Upper lobe of right lung (tissue), 1 donor: ENCODE measurements at regions not wholly inside any gene's neighbourhood (a gene's known extent, or its start where the extent isn't known, plus 50 kb on each side); places are given as distances from the start of the nearest gene placed in this dataset.

ENCODE experiments used
- ATAC-seq: fragments of 200-7000 bp; cut with Tn5 transposase; one replicate; pipeline ENCODE4 v1.9.1; 2020; ENCODE audit warnings: mild to moderate bottlenecking, moderate library complexity
- DNase-seq: peaks from one replicate; pipeline ENCODE4 v3.0.0-alpha.2; 2020
- H3K27ac ChIP-seq: fragments of 200-600 bp; one replicate; pipeline ENCODE4 v1.8.0; 2022
- H3K27me3 ChIP-seq: fragments of 200-600 bp; one replicate; pipeline ENCODE4 v1.8.0; 2022; ENCODE audit warnings: mild to moderate bottlenecking
- H3K36me3 ChIP-seq: fragments of 200-600 bp; one replicate; pipeline ENCODE4 v1.8.0; 2022
- H3K4me1 ChIP-seq: fragments of 200-600 bp; one replicate; pipeline ENCODE4 v1.8.0; 2022
- H3K4me3 ChIP-seq: fragments of 200-600 bp; one replicate; pipeline ENCODE4 v1.8.0; 2022; ENCODE audit warnings: mild to moderate bottlenecking
- H3K9me3 ChIP-seq: fragments of 200-600 bp; one replicate; pipeline ENCODE4 v1.8.0; 2022
- CTCF ChIP-seq: fragments of 200-600 bp; IDR thresholded peaks from one replicate; pipeline ENCODE4 v1.8.0; 2022; ENCODE audit warnings: antibody characterized with exemption
- intact Hi-C: fragments of 100-400 bp; cut with DNase I; formaldehyde crosslinking; loops from one replicate; pipeline ENCODE4 v1.11.0; 2022
- donor health status: DM: no; HTN: yes; CAD: no; lungs with severe emphysema.

DNA sequence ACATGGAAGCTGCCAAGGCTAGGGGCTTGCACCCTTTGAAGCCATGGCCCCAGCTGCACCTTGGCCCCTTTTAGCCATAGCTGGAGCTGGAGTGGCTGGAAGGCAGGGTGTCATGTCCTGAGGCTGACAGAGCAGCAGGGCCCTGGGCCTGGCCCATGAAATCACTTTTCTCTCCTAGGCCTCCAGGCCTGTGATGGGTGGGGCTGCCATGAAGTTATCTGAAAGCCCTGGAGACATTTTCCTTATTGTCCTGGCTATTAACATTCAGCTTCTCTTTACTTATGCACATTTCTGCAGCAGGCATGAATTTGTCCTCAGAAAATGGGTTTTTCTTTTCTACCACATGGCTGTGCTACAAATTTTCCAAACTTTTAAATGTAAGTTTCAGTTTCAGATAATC lies 106.9 kb upstream of the ELMO1 start:
- no peak overlapping the region for H3K4me3 ChIP-seq
- no peak for TF ChIP-seq CTCF
- no peak overlapping the region for H3K27ac ChIP-seq
- no peaks in the 10 kb centered on the region for H3K4me1 ChIP-seq
- intact Hi-C loops = no loop called here
- no peaks in the 10 kb centered on the region for H3K36me3 ChIP-seq
- H3K27me3 ChIP-seq = peaks cover 5% of the 10 kb centered on the region
- DNase-seq (no peak), ATAC-seq (no peak)
- no peaks in the 10 kb centered on the region for H3K9me3 ChIP-seq

DNA sequence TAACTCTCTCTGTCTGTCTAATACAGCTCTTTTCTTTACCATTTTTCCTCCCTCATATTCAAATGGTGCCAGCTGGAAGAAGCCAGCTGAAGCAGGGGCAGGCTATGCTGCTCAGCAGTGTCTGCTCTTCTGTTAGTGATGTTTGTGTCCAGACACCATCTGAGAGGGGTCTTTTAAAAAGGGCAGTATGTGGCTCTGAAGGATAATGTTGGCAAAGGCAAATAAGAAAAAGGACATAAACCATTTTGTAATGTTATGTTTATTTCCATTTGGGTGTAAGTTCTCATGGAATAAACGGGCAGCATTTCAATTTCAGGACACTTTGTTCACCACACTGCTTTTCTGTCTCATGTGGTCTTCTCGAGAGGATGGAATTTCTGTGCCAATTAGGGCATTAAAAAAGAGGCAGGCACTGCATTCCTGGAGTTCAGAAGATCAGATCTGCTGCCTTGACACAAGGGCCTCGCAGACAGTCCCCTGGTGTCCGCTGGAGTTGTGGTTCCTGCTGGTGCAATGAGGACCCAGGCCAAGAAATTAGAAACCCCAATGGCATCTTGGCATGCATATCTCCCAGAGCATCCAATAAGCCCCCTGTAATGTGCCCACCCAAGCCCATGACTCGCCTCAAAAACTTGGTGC lies 109.0 kb upstream of the ELMO1 start:
- ATAC-seq = no peak
- intact Hi-C loops = no loop called here
- peaks cover 5% of the 10 kb centered on the region for H3K27me3 ChIP-seq
- no peak for TF ChIP-seq CTCF
- H3K27ac ChIP-seq = no peak overlapping the region
- no peaks in the 10 kb centered on the region for H3K36me3 ChIP-seq
- H3K9me3 ChIP-seq = no peaks in the 10 kb centered on the region
- H3K4me1 ChIP-seq = no peaks in the 10 kb centered on the region
- no peak for DNase-seq
- H3K4me3 ChIP-seq = no peak overlapping the region

GRCh38 chr7:37558320-37559096 lies 109.8 kb upstream of the ELMO1 start:
- DNase-seq = no peak
- Histone ChIP-seq H3K27me3 (peaks cover 5% of the 10 kb centered on the region), H3K4me1 (no peaks in the 10 kb centered on the region), H3K36me3 (no peaks in the 10 kb centered on the region), H3K9me3 (no peaks in the 10 kb centered on the region), H3K4me3 (no peak overlapping the region), H3K27ac (no peak overlapping the region)
- ATAC-seq = no peak
- TF ChIP-seq CTCF = no peak
- intact Hi-C loops = no loop called here

DNA sequence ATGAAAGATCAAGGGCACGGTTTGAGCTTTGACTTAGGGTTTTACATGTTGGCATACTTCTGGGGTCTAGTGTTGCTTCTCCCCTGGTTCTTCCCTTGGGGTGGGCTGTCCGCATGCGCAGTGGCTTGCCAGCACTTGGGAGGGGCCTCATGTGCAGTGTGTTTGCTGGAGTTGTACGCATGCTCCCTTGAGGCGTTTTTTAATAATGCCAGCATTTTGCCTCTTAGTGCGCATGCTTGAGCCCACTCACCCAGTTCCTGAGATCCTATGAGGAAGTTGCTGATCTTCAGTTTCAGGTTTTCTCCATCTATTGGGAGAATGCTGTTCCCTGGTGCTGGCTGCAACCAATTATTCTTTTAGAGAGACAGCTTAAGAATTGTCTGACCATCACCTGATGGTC lies 113.4 kb upstream of the GPR141 start:
- DNase-seq = no peak

DNA sequence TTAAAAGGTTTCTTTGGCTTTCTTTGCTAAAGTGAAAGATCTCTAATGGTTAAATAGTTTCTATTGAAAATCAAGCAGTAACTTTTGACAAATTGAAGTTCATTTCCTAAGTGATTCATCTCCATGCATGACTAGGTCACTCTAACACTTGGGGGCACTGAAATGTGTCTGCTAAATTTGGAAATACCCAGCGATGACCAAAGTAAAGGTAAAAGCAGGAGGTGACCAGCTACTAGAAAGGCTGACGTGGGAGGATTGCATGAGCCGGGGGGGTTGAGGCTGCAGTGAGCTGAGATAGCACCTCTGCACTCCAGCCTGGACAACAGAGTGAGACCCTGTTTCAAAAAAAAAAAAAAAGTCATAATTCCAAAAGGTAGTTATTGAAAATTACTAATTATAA lies 111.8 kb upstream of the GPR141 start:
- intact Hi-C loops = no loop called here
- Histone ChIP-seq H3K4me3 (no peak overlapping the region), H3K9me3 (no peaks in the 10 kb centered on the region), H3K27me3 (no peaks in the 10 kb centered on the region), H3K27ac (no peak overlapping the region), H3K36me3 (no peaks in the 10 kb centered on the region), H3K4me1 (no peaks in the 10 kb centered on the region)
- DNase-seq (no peak), ATAC-seq (no peak)
- no peak for TF ChIP-seq CTCF

More for the DNA sequence above, 113.4 kb upstream of the GPR141 start:
- Histone ChIP-seq H3K36me3 (no peaks in the 10 kb centered on the region), H3K9me3 (no peaks in the 10 kb centered on the region), H3K27ac (no peak overlapping the region), H3K4me3 (no peak overlapping the region), H3K27me3 (no peaks in the 10 kb centered on the region), H3K4me1 (no peaks in the 10 kb centered on the region)
- TF ChIP-seq CTCF = no peak
- intact Hi-C loops = no loop called here
- no peak for ATAC-seq
